Peyer's patch (tissue), 4 donors: ENCODE measurements at regions not wholly inside any gene's neighbourhood (a gene's known extent, or its start where the extent isn't known, plus 50 kb on each side); places are given as distances from the start of the nearest gene placed in this dataset.

ENCODE experiments used
- POLR2A ChIP-seq, 2 donors: fragments of 450-650 bp; IDR thresholded peaks; one replicate each; pipeline ENCODE4 v1.5.1; 2017; ENCODE audit warnings: antibody characterized with exemption in 2 of 2, mild to moderate bottlenecking in 2 of 2, moderate library complexity in 2 of 2
- TF ChIP-seq, protein P1 (sequence below), 6 experiments: fragments of 450-650 bp in 4 of 6; fragments of 200-600 bp in 2 of 6; sonication (generic) in 1 of 6; IDR thresholded peaks; one replicate each; pipeline ENCODE4 v1.5.1; 2017 to 2019; ENCODE audit warnings: antibody characterized with exemption in 6 of 6, mild to moderate bottlenecking in 3 of 6, moderate library complexity in 1 of 6

DNA sequence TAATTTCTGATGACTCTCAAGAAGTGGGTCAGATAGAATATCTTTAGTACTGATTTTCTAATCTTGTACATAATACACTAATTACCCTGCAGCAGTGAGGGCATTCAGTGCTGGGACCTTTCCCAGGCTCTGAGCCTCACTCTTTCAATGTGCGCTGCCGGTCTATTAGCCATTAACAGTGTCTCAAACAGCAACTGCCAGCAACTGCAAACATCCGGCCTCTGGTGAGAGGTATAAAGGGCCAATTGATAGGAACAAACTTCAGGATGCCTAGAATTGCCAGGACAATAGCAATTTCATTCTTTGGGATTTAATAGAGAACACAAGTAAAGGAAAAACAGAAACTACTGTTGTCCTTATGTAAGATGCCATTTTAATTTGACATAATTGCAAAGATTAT is 604.4 kb upstream of the SPRY2 start:
- TF ChIP-seq POLR2A (IDR thresholded peaks at IDR 0.05), result no peak
- TF ChIP-seq, protein P1, sequence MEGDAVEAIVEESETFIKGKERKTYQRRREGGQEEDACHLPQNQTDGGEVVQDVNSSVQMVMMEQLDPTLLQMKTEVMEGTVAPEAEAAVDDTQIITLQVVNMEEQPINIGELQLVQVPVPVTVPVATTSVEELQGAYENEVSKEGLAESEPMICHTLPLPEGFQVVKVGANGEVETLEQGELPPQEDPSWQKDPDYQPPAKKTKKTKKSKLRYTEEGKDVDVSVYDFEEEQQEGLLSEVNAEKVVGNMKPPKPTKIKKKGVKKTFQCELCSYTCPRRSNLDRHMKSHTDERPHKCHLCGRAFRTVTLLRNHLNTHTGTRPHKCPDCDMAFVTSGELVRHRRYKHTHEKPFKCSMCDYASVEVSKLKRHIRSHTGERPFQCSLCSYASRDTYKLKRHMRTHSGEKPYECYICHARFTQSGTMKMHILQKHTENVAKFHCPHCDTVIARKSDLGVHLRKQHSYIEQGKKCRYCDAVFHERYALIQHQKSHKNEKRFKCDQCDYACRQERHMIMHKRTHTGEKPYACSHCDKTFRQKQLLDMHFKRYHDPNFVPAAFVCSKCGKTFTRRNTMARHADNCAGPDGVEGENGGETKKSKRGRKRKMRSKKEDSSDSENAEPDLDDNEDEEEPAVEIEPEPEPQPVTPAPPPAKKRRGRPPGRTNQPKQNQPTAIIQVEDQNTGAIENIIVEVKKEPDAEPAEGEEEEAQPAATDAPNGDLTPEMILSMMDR (IDR thresholded peaks at IDR 0.05), result no peak
